NT2/D1 (cell line): ENCODE measurements at regions not wholly inside any gene's neighbourhood (a gene's known extent, or its start where the extent isn't known, plus 50 kb on each side); places are given as distances from the start of the nearest gene placed in this dataset.

Experiments used
- DNase-seq: peaks from one replicate; pipeline ENCODE4 v3.0.0-alpha.2; 2011; ENCODE audit warnings: low read depth, low spot score
- H3K27me3 ChIP-seq: 2 replicates; pipeline ENCODE4 v1.6.0; 2011; ENCODE audit warnings: mild to moderate bottlenecking; ENCODE audit not compliant: insufficient read length, insufficient read depth
- H3K36me3 ChIP-seq: 2 replicates; pipeline ENCODE4 v1.6.1; 2011; ENCODE audit warnings: mild to moderate bottlenecking, low read length, mixed read lengths; ENCODE audit not compliant: insufficient read depth, insufficient read length
- H3K4me1 ChIP-seq: 2 replicates; pipeline ENCODE4 v1.5.1; 2011; ENCODE audit not compliant: insufficient read depth, insufficient read length
- H3K4me3 ChIP-seq: 2 replicates; pipeline ENCODE4 v1.5.1; 2011; ENCODE audit warnings: low read depth; ENCODE audit not compliant: insufficient read length
- H3K9ac ChIP-seq: 2 replicates; pipeline ENCODE4 v1.6.0; 2011; ENCODE audit warnings: low read depth; ENCODE audit not compliant: insufficient read length
- H3K9me3 ChIP-seq: 2 replicates; pipeline ENCODE4 v1.5.1; 2011; ENCODE audit warnings: mild to moderate bottlenecking, low read length; ENCODE audit not compliant: insufficient read depth
- SUZ12 ChIP-seq: IDR thresholded peaks from 2 replicates; pipeline ENCODE4 v1.6.1; 2011; ENCODE audit not compliant: insufficient read length, insufficient read depth; ENCODE audit errors: extremely low read depth
- YY1 ChIP-seq: IDR thresholded peaks from 2 replicates; pipeline ENCODE4 v1.6.1; 2011; ENCODE audit not compliant: insufficient read length, insufficient read depth
- ZNF274 ChIP-seq: IDR thresholded peaks from 2 replicates; pipeline ENCODE4 v1.6.1; 2011; ENCODE audit warnings: mild to moderate bottlenecking, low read depth, low read length

GRCh38 chr3:107428051-107428858 lies 51.0 kb downstream of the CCDC54 start:
- H3K9ac ChIP-seq, result no peak overlapping the region
- H3K27me3 ChIP-seq, result peaks cover 53% of the 10 kb centered on the region
- H3K36me3 ChIP-seq, result no peaks in the 10 kb centered on the region
- no peak overlapping the region for H3K4me3 ChIP-seq
- no peaks in the 10 kb centered on the region for H3K9me3 ChIP-seq
- TF ChIP-seq YY1 (no peak), ZNF274 (no peak), SUZ12 (no peak)
- H3K4me1 ChIP-seq, result peaks cover 2% of the 10 kb centered on the region
- DNase-seq, result no peak

- H3K4me3 ChIP-seq, result peak overlapping the region; percentile 50
- no peaks in the 10 kb centered on the region for H3K9me3 ChIP-seq
- no peaks in the 10 kb centered on the region for H3K36me3 ChIP-seq
- H3K9ac ChIP-seq, result peak overlapping the region; percentile 71
- peaks cover 2% of the 10 kb centered on the region for H3K4me1 ChIP-seq
- peak; percentile 88 for DNase-seq
- peaks cover 63% of the 10 kb centered on the region for H3K27me3 ChIP-seq
- TF ChIP-seq YY1, result no peak
- no peak for TF ChIP-seq SUZ12
These were observed 52.3 kb downstream of the CCDC54 start for GRCh38 chr3:107429320-107430181.

- no peaks in the 10 kb centered on the region for H3K9me3 ChIP-seq
- TF ChIP-seq YY1 (no peak), ZNF274 (no peak), SUZ12 (no peak)
- no peaks in the 10 kb centered on the region for H3K36me3 ChIP-seq
- H3K9ac ChIP-seq, result peak overlapping the region; percentile 90
- DNase-seq, result no peak
- peak overlapping the region; percentile 75 for H3K4me3 ChIP-seq
- peaks cover 2% of the 10 kb centered on the region for H3K4me1 ChIP-seq
- peaks cover 63% of the 10 kb centered on the region for H3K27me3 ChIP-seq
These were observed 53.2 kb downstream of the CCDC54 start for GRCh38 chr3:107430214-107430995.

GRCh38 chr3:107430996-107431245 lies 53.7 kb downstream of the CCDC54 start:
- Histone ChIP-seq H3K36me3 (no peaks in the 10 kb centered on the region), H3K4me1 (peaks cover 2% of the 10 kb centered on the region), H3K9me3 (no peaks in the 10 kb centered on the region), H3K27me3 (peaks cover 63% of the 10 kb centered on the region), H3K4me3 (peak overlapping the region; percentile 75), H3K9ac (peak overlapping the region; percentile 90)
- no peak for TF ChIP-seq SUZ12
- no peak for TF ChIP-seq YY1
- no peak for TF ChIP-seq ZNF274
- DNase-seq, result no peak

GRCh38 chr3:107431246-107432012 lies 54.2 kb downstream of the CCDC54 start:
- DNase-seq, result peak; percentile 66
- peak overlapping the region; percentile 75 for H3K4me3 ChIP-seq
- H3K4me1 ChIP-seq, result peaks cover 2% of the 10 kb centered on the region

GRCh38 chr3:107432013-107432515 lies 54.8 kb downstream of the CCDC54 start:
- peaks cover 2% of the 10 kb centered on the region for H3K4me1 ChIP-seq
- peak overlapping the region; percentile 90 for H3K9ac ChIP-seq
- H3K27me3 ChIP-seq, result peaks cover 63% of the 10 kb centered on the region
- H3K36me3 ChIP-seq, result no peaks in the 10 kb centered on the region
- TF ChIP-seq SUZ12 (no peak), ZNF274 (no peak), YY1 (no peak)
- no peaks in the 10 kb centered on the region for H3K9me3 ChIP-seq
- peak overlapping the region; percentile 75 for H3K4me3 ChIP-seq
- DNase-seq, result no peak

More at GRCh38 chr3:107431246-107432012, 54.2 kb downstream of the CCDC54 start:
- peaks cover 63% of the 10 kb centered on the region for H3K27me3 ChIP-seq
- no peaks in the 10 kb centered on the region for H3K36me3 ChIP-seq
- TF ChIP-seq SUZ12, result no peak
- H3K9ac ChIP-seq, result peak overlapping the region; percentile 90
- H3K9me3 ChIP-seq, result no peaks in the 10 kb centered on the region
